ENCODE measurements at regions not wholly inside any gene's neighbourhood (a gene's known extent, or its start where the extent isn't known, plus 50 kb on each side); places are given as distances from the start of the nearest gene placed in this dataset.

- H3K4me1 ChIP-seq (ENCODE audit: control insufficient read depth, insufficient read depth, low read length) = no peaks in the 10 kb centered on the region
- TF ChIP-seq ZNF292 (tag by site-specific recombination; IDR thresholded peaks at IDR 0.05; ENCODE audit: borderline replicate concordance, low read depth) (no peak), ZNF571 (tag by site-specific recombination; IDR thresholded peaks at IDR 0.05) (no peak), ZBTB26 (tag by site-specific recombination; optimal IDR thresholded peaks at IDR 0.05) (no peak), ZNF837 (tag by site-specific recombination; IDR thresholded peaks at IDR 0.05) (no peak), ZNF175 (tag by site-specific recombination; IDR thresholded peaks at IDR 0.05) (no peak), ZNF335 (tag by site-specific recombination; conservative IDR thresholded peaks at IDR 0.05) (no peak), ZNF10 (tag by site-specific recombination; IDR thresholded peaks at IDR 0.05) (no peak), GLI4 (tag by site-specific recombination; IDR thresholded peaks at IDR 0.05) (no peak), IKZF3 (tag by site-specific recombination; IDR thresholded peaks at IDR 0.05) (no peak)
- ChIA-PET CTCF (no interaction called here), POLR2A (no interaction called here)
- H3K9me3 ChIP-seq (ENCODE audit: control insufficient read depth, insufficient read depth, low read depth, low read length) = no peaks in the 10 kb centered on the region
- H3K4me3 ChIP-seq (ENCODE audit: low read depth, low read length) = no peak overlapping the region
- no peak overlapping the region for H3K27ac ChIP-seq (ENCODE audit: extremely low read depth, low read depth, low read length)
- no peaks in the 10 kb centered on the region for H3K36me3 ChIP-seq (ENCODE audit: control insufficient read depth in 2 of 2, insufficient read depth in 1 of 2, low read length in 2 of 2)
Observed at GRCh38 chr13:105414639-105415038, 1120.8 kb downstream of the EFNB2 start.

- TF ChIP-seq ZFHX2 (tag by site-specific recombination; conservative IDR thresholded peaks at IDR 0.05) (no peak), ZNF292 (tag by site-specific recombination; IDR thresholded peaks at IDR 0.05; ENCODE audit: borderline replicate concordance, low read depth) (no peak), GLI4 (tag by site-specific recombination; IDR thresholded peaks at IDR 0.05) (no peak), BCL11A (tag by site-specific recombination; IDR thresholded peaks at IDR 0.05; ENCODE audit: low read depth) (no peak), ZXDB (tag by site-specific recombination; IDR thresholded peaks at IDR 0.05) (no peak), ZNF704 (tag by site-specific recombination; IDR thresholded peaks at IDR 0.05) (no peak), ZNF404 (tag by site-specific recombination; IDR thresholded peaks at IDR 0.05) (no peak), ZNF114 (tag by site-specific recombination; IDR thresholded peaks at IDR 0.05) (no peak), ZNF530 (tag by site-specific recombination; IDR thresholded peaks at IDR 0.05; ENCODE audit: low read depth) (no peak), ZFP41 (tag by site-specific recombination; IDR thresholded peaks at IDR 0.05; ENCODE audit: borderline replicate concordance) (no peak), ZNF112 (tag by site-specific recombination; IDR thresholded peaks at IDR 0.05) (no peak), ZNF146 (tag by site-specific recombination; IDR thresholded peaks at IDR 0.05) (no peak), ZNF350 (tag by site-specific recombination; IDR thresholded peaks at IDR 0.05) (no peak), PRDM2 (tag by site-specific recombination; IDR thresholded peaks at IDR 0.05; ENCODE audit: borderline replicate concordance) (no peak), ZNF121 (tag by site-specific recombination; IDR thresholded peaks at IDR 0.05) (no peak), ZBTB17 (tag by site-specific recombination; IDR thresholded peaks at IDR 0.05) (no peak), ATF2 (tag by site-specific recombination; IDR thresholded peaks at IDR 0.05; ENCODE audit: low read depth) (no peak), SCRT2 (tag by site-specific recombination; IDR thresholded peaks at IDR 0.05) (no peak)
- H3K36me3 ChIP-seq (ENCODE audit: control insufficient read depth in 2 of 2, insufficient read depth in 1 of 2, low read length in 2 of 2) = no peaks in the 10 kb centered on the region
- ChIA-PET POLR2A (no interaction called here), CTCF (interaction anchor here (0.7 kb wide), 1 partner anchor 484 kb away, joined by 3 read pairs; no protein-coding TSS in a partner anchor)
- no peaks in the 10 kb centered on the region for H3K4me1 ChIP-seq (ENCODE audit: control insufficient read depth, insufficient read depth, low read length)
- no peak overlapping the region for H3K27ac ChIP-seq (ENCODE audit: extremely low read depth, low read depth, low read length)
- H3K9me3 ChIP-seq (ENCODE audit: control insufficient read depth, insufficient read depth, low read depth, low read length) = no peaks in the 10 kb centered on the region
- H3K4me3 ChIP-seq (ENCODE audit: low read depth, low read length) = no peak overlapping the region
Observed at GRCh38 chr13:105412171-105412570, 1123.3 kb downstream of the EFNB2 start.
